ENCODE measurements at regions not wholly inside any gene's neighbourhood (a gene's known extent, or its start where the extent isn't known, plus 50 kb on each side); places are given as distances from the start of the nearest gene placed in this dataset.

DNA sequence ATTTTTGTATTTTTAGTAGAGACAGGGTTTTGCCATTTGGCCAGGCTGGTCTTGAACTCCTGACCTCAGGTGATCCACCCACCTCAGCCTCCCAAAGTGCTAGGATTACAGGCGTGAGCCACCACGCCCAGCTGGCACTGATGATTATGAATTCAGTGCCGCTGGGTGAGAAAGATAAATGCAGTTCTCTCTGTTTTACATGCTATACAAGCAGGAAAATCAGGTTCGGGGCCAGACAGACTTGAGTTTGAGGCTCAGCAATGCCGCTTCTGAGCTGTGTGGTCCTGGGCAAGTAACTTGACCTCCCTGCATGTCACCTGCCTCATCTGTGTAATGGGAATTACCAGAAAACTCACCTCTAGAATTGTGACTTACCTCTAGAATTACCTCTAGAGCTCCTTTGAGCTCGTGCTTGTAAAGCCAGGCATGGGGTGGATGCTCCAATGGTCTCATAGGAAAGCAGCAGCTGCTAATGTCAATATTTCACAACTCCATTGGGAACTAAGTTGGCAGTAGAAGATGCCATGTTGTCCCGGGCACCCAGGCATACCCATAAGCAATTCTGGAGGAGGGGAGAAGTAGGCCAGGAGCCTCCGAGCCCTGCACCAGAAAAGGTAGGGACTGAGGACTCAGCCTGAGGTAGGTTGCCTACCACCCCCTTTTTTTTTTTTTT is 119.8 kb upstream of the SLC25A33 start:
- peaks cover 25% of the 10 kb centered on the region for H3K4me1 ChIP-seq (ENCODE audit: insufficient read depth, low read length)
- CTCF ChIA-PET: no interaction called here

DNA sequence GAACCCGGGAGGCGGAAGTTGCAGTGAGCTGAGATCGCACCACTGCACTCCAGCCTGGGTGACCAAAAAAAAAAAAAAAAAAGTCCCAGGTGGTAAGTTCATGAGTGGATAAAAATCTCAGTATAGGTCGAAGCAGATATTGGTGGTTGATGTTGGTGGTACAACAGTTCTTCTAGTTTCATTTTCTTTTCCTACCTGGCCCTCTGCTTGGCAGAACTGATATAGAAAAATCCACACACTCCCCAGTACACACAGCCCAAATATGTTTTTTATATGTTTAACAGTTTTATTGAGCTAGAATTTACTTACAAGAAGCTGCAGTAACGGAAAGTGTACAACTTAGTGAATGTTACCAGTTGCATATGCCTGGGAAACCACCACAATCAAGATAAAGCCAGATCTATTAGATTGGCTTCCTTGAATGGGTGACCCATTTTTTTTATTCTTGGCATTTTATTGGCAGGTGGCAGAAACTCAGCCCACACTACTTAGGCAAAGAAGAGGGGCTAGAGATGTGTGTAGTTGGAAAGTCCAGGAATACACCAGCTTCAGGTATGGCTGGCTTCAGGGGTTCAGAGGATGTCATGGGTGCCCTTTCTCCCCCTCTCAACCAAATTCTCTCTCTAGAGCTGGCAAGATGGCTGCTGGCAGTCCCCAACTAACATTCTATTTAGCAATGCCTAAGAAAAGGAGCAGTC is 118.3 kb upstream of the SLC25A33 start:
- POLR2A ChIA-PET: no interaction called here

More for the DNA sequence above, 119.8 kb upstream of the SLC25A33 start:
- Mint-ChIP-seq H3K27ac (peak overlapping the region in 1 of 8 donors; percentile 27), H3K27me3 (peaks cover 6 to 38% of the 10 kb centered on the region in 2 donors), H3K4me3 (no peak overlapping the region), H3K36me3 (no peaks in the 10 kb centered on the region), H3K9me3 (no peaks in the 10 kb centered on the region), H3K4me1 (peaks cover 23 to 51% (median 30%) of the 10 kb centered on the region in 3 donors)
- Histone ChIP-seq H3K4me3 (ENCODE audit: low read length) (no peak overlapping the region), H3K27ac (ENCODE audit: low read depth, low read length) (no peak overlapping the region), H3K36me3 (ENCODE audit: insufficient read depth, low read length) (no peaks in the 10 kb centered on the region), H3K27me3 (ENCODE audit: insufficient read depth, low read length, poor library complexity, severe bottlenecking) (peaks cover 7% of the 10 kb centered on the region), H3K9me3 (ENCODE audit: low read length) (no peaks in the 10 kb centered on the region)
- DNase-seq: no peak
- POLR2A ChIA-PET: no interaction called here

DNA sequence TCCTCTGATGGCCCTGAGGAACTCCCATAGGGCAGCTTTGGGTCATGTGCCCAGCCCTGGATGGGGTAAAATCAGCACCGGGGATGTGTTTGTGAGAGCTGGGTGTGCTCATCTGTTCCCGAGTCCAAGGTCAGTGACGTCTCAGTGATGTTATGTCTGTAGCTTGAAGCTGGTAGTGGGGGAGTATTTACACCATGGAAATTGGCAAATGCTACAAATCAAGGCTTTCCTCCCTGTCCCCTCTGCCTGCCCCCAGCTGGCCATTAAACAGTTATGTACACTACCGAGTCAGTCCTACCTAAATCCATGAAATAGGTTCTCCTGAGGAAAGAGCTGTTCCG is 117.8 kb upstream of the SLC25A33 start:
- Histone ChIP-seq H3K9me3 (ENCODE audit: low read length) (no peaks in the 10 kb centered on the region), H3K4me1 (ENCODE audit: insufficient read depth, low read length) (peaks cover 45% of the 10 kb centered on the region), H3K4me3 (ENCODE audit: low read length) (no peak overlapping the region), H3K36me3 (ENCODE audit: insufficient read depth, low read length) (no peaks in the 10 kb centered on the region), H3K27ac (ENCODE audit: low read depth, low read length) (no peak overlapping the region), H3K27me3 (ENCODE audit: insufficient read depth, low read length, poor library complexity, severe bottlenecking) (peaks cover 7% of the 10 kb centered on the region)
- ChIA-PET POLR2A (no interaction called here), CTCF (interaction anchor here (1.9 kb wide), 1 partner anchor 132 kb away, joined by 6 read pairs; no protein-coding TSS in a partner anchor)
- H3K4me1 Mint-ChIP-seq: peaks cover 36 to 62% (median 43%) of the 10 kb centered on the region in 3 donors
- DNase-seq: no peak
- no peaks in the 10 kb centered on the region for H3K36me3 Mint-ChIP-seq
- H3K4me3 Mint-ChIP-seq: no peak overlapping the region
- peaks cover 5 to 41% of the 10 kb centered on the region in 2 donors for H3K27me3 Mint-ChIP-seq
- H3K9me3 Mint-ChIP-seq: peaks cover 0 to 4% (median 0%) of the 10 kb centered on the region in 5 donors
- peak overlapping the region in 1 of 8 donors; percentile 59 for H3K27ac Mint-ChIP-seq

More for the DNA sequence above, 118.3 kb upstream of the SLC25A33 start:
- Histone ChIP-seq H3K36me3 (ENCODE audit: insufficient read depth, low read length) (no peaks in the 10 kb centered on the region), H3K9me3 (ENCODE audit: low read length) (no peaks in the 10 kb centered on the region), H3K4me3 (ENCODE audit: low read length) (no peak overlapping the region), H3K4me1 (ENCODE audit: insufficient read depth, low read length) (peaks cover 39% of the 10 kb centered on the region), H3K27me3 (ENCODE audit: insufficient read depth, low read length, poor library complexity, severe bottlenecking) (peaks cover 7% of the 10 kb centered on the region), H3K27ac (ENCODE audit: low read depth, low read length) (no peak overlapping the region)
- Mint-ChIP-seq H3K27ac (peak overlapping the region in 1 of 8 donors; percentile 59), H3K4me1 (peaks cover 34 to 61% (median 42%) of the 10 kb centered on the region in 3 donors), H3K9me3 (no peaks in the 10 kb centered on the region), H3K4me3 (peak overlapping the region in 1 of 7 donors; percentile 3), H3K27me3 (peaks cover 6 to 41% of the 10 kb centered on the region in 2 donors), H3K36me3 (no peaks in the 10 kb centered on the region)
- CTCF ChIA-PET: interaction anchor here (1.9 kb wide), 1 partner anchor 132 kb away, joined by 6 read pairs; no protein-coding TSS in a partner anchor
- no peak for DNase-seq

DNA sequence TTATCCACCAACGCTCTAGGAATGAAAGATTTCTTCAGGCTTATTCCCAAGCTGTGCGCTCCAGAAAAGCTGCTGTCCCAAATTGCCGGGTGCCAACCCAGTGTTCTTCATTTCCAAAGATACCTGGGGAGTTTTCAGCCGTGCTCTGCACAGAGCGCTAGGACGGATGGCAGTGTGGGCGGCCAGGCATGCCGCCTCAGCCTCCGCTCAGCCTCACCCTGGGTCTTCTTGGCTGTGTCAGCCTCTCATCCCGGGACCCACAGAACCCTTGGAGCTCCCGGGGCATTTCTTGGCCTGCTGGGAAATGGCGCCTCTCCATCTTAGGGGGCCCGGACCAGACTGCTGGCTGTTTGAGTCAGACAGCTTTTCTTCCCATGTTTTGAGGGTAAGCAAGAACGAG is 116.9 kb upstream of the SLC25A33 start:
- POLR2A ChIA-PET: no interaction called here
- peak overlapping the region in 1 of 8 donors; percentile 29 for H3K27ac Mint-ChIP-seq
- peaks cover 34 to 61% (median 45%) of the 10 kb centered on the region in 3 donors for H3K4me1 Mint-ChIP-seq
- Histone ChIP-seq H3K27ac (ENCODE audit: low read depth, low read length) (no peak overlapping the region), H3K4me3 (ENCODE audit: low read length) (no peak overlapping the region), H3K27me3 (ENCODE audit: insufficient read depth, low read length, poor library complexity, severe bottlenecking) (peaks cover 7% of the 10 kb centered on the region), H3K4me1 (ENCODE audit: insufficient read depth, low read length) (peaks cover 48% of the 10 kb centered on the region), H3K9me3 (ENCODE audit: low read length) (no peaks in the 10 kb centered on the region), H3K36me3 (ENCODE audit: insufficient read depth, low read length) (no peaks in the 10 kb centered on the region)
- CTCF ChIA-PET: interaction anchor here (1.2 to 1.9 kb wide), 2 partner anchors 9 to 133 kb away, joined by 4 to 6 read pairs; no protein-coding TSS in a partner anchor
- H3K9me3 Mint-ChIP-seq: peaks cover 0 to 4% (median 0%) of the 10 kb centered on the region in 5 donors
- H3K36me3 Mint-ChIP-seq: no peaks in the 10 kb centered on the region
- no peak overlapping the region for H3K4me3 Mint-ChIP-seq
- no peak for DNase-seq
- peaks cover 5 to 41% of the 10 kb centered on the region in 2 donors for H3K27me3 Mint-ChIP-seq

DNA sequence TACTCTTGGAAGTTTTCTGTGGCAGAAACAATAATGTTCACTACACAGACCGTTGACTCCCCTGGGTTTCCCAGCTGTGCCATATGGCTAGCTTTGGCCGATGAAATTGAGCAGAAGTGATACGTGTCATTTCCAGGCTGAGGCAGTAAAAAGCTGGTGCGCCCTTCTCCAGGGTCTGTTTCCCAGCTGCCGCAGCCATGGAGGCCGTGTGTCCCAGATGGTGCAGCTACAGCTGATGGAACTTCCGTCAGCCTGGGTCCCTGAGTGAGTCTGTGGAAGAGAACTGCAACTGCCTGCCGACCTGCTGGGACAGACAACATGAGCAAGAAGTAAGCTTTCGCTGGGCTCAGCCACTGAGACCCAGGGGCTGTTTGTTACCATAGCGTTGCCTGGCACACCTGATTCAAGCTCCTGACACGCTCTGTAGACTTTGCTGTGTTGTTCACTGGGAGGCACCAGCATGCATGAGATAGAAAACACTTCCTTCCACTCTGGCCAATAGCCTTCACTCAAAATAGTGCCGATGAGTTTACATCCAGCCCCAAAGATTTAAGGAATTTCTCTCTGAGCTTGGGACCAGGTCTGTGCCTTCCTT is 116.3 kb upstream of the SLC25A33 start:
- no peaks in the 10 kb centered on the region for H3K36me3 Mint-ChIP-seq
- Histone ChIP-seq H3K4me1 (ENCODE audit: insufficient read depth, low read length) (peaks cover 46% of the 10 kb centered on the region), H3K27me3 (ENCODE audit: insufficient read depth, low read length, poor library complexity, severe bottlenecking) (peaks cover 7% of the 10 kb centered on the region), H3K27ac (ENCODE audit: low read depth, low read length) (no peak overlapping the region), H3K36me3 (ENCODE audit: insufficient read depth, low read length) (no peaks in the 10 kb centered on the region), H3K9me3 (ENCODE audit: low read length) (no peaks in the 10 kb centered on the region), H3K4me3 (ENCODE audit: low read length) (no peak overlapping the region)
- POLR2A ChIA-PET: no interaction called here
- peak overlapping the region in 2 of 8 donors; percentile 11 to 20 for H3K27ac Mint-ChIP-seq
- H3K4me1 Mint-ChIP-seq: peaks cover 28 to 61% (median 44%) of the 10 kb centered on the region in 3 donors
- no peak overlapping the region for H3K4me3 Mint-ChIP-seq
- H3K27me3 Mint-ChIP-seq: peaks cover 5 to 39% of the 10 kb centered on the region in 2 donors
- DNase-seq: no peak
- H3K9me3 Mint-ChIP-seq: peaks cover 0 to 4% (median 0%) of the 10 kb centered on the region in 5 donors
- CTCF ChIA-PET: interaction anchor here (1.2 kb wide), 2 partner anchors 10 to 134 kb away, joined by 4 read pairs; no protein-coding TSS in a partner anchor

DNA sequence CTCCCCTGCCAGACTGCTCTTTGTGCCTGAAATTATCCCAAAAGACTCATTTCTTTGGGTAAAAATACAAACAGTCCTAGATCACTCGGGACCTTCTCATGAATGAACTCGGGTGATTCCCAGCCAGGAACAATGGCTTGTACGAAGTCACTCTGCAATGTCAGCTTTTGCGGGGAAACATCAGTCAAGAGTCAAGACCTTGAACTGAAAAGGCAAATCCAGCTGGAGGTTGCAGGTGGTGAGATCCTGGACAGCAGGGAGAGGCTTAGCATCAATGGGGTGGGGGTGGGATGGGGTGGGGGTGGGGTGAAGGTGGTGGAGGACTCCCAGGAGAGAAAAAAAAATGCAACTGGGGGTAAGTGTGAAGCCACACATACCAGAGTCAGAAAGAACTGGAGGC is 115.0 kb upstream of the SLC25A33 start:
- no peak overlapping the region for H3K27ac ChIP-seq (ENCODE audit: low read depth, low read length)
- H3K4me1 Mint-ChIP-seq: peaks cover 37 to 70% (median 53%) of the 10 kb centered on the region in 3 donors
- no peak for DNase-seq
- H3K27me3 ChIP-seq (ENCODE audit: insufficient read depth, low read length, poor library complexity, severe bottlenecking): peaks cover 7% of the 10 kb centered on the region
- CTCF ChIA-PET: no interaction called here
- no peak overlapping the region for H3K4me3 ChIP-seq (ENCODE audit: low read length)
- H3K9me3 ChIP-seq (ENCODE audit: low read length): no peaks in the 10 kb centered on the region
- H3K36me3 Mint-ChIP-seq: peaks cover 0 to 2% (median 0%) of the 10 kb centered on the region in 3 donors
- POLR2A ChIA-PET: no interaction called here
- no peaks in the 10 kb centered on the region for H3K36me3 ChIP-seq (ENCODE audit: insufficient read depth, low read length)
- H3K4me1 ChIP-seq (ENCODE audit: insufficient read depth, low read length): peaks cover 52% of the 10 kb centered on the region
- H3K27me3 Mint-ChIP-seq: peaks cover 3 to 36% of the 10 kb centered on the region in 2 donors
- H3K9me3 Mint-ChIP-seq: peaks cover 0 to 4% (median 0%) of the 10 kb centered on the region in 5 donors
- no peak overlapping the region for H3K4me3 Mint-ChIP-seq
- no peak overlapping the region for H3K27ac Mint-ChIP-seq

DNA sequence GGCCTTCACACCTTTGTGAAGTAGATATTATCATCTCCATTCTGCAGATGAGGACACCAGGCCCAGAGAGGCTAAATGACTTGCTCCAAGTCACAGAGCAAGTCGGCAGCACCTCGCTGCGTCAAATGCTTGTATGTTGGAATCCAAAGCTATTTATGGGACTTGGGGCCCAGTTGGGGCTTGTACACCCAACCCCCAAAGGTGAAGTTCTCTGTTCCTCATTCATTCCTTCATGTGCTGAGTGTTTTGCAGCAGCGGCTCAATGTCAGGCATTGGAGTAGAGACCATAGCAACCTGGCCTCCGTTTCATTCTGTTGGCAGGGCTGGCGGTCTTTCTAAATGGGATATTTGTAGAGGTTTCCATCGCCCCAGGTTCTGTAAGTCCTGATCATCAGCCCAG is 113.4 kb upstream of the SLC25A33 start:
- Histone ChIP-seq H3K36me3 (ENCODE audit: insufficient read depth, low read length) (no peaks in the 10 kb centered on the region), H3K4me3 (ENCODE audit: low read length) (peak overlapping the region; percentile 10), H3K27ac (ENCODE audit: low read depth, low read length) (no peak overlapping the region), H3K4me1 (ENCODE audit: insufficient read depth, low read length) (peaks cover 57% of the 10 kb centered on the region), H3K9me3 (ENCODE audit: low read length) (no peaks in the 10 kb centered on the region), H3K27me3 (ENCODE audit: insufficient read depth, low read length, poor library complexity, severe bottlenecking) (peaks cover 7% of the 10 kb centered on the region)
- CTCF ChIA-PET: interaction anchor here (1.3 kb wide), 1 partner anchor 30 kb away, joined by 4 read pairs; no protein-coding TSS in a partner anchor
- H3K36me3 Mint-ChIP-seq: peaks cover 0 to 2% (median 0%) of the 10 kb centered on the region in 3 donors
- peaks cover 0 to 4% (median 0%) of the 10 kb centered on the region in 5 donors for H3K9me3 Mint-ChIP-seq
- peak overlapping the region; percentile 75 to 97 (median 92) for H3K27ac Mint-ChIP-seq
- peak in 1 of 5 donors; percentile 12 for DNase-seq
- H3K27me3 Mint-ChIP-seq: peaks cover 3 to 32% of the 10 kb centered on the region in 2 donors
- peaks cover 46 to 71% (median 62%) of the 10 kb centered on the region in 3 donors for H3K4me1 Mint-ChIP-seq
- POLR2A ChIA-PET: no interaction called here
- peak overlapping the region; percentile 39 to 87 (median 67) for H3K4me3 Mint-ChIP-seq
